Forelimb muscle (tissue), 1 donor: ENCODE measurements at regions not wholly inside any gene's neighbourhood (a gene's known extent, or its start where the extent isn't known, plus 50 kb on each side); places are given as distances from the start of the nearest gene placed in this dataset.

Source experiments
- DNase-seq: peaks from one replicate; pipeline ENCODE4 v3.0.0-alpha.2; 2013; ENCODE audit warnings: low read depth

GRCh38 chr5:167528651-167529050 lies 762.8 kb upstream of the WWC1 start:
- DNase-seq, result no peak

DNA sequence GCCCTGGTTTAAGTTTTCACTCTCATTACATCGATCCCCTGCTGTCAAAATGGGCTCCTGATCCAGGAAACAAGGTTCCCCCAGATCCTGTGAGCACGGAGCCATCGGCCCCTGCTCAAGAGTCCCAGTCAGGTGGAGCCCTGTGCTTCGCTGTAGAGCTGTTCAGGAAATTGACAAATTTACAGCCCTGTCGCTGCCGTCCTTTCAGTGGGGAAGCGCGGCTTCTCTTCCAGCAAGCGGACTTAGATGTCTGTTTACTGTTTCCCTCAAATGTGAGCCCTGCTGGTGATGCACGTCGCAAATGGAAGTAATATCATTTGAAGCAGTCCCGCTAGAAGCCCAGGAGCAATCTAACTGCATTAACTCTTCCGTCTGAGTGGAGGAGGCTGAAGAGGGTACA lies 760.9 kb upstream of the WWC1 start:
- no peak for DNase-seq

DNA sequence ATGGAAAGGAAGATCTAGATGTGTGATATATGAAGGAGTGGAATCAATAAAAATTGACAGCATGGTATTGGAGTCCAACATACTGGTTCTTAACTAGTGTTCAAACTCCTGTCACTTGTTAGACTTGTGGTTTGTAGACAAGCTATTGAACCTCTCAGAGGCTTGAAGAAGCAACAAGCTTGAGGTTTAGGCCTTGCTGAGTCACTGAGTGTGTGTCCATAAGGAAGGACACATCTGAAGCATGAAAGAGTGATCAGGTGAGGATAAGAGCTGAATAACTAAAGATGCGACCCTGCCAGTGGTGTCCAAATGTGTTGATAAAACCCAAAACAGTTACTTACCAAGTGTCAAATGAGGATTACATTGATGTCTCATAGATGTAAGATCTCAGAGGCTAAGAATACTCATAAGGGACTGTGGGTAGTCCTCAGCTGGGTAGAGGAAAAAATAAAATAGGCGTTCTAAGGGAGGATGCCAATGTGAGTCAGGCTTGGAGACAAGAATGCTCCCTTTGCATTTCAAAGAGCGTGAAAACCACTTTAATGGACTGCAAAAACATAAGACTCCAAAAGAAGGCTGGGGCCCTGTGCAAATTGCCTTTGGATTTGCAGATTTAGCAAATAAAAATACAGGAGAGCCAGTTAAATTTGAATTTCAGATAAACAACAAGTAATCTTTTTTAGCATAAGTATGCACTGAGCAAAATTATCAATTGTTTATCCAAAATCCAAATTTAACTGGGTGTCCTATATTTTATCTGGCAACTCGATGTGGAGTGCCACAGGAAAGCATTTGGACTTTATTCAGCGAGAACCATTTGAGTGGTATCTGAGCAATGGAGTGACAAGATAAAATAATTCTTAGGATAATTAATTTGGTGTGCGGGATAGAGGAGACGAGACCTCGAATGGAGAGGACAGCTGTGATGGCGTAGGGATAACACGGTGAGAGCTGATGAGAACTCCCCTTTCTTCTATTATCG lies 757.3 kb upstream of the WWC1 start:
- no peak for DNase-seq

- no peak for DNase-seq
Observed at GRCh38 chr5:167539747-167540146, 751.7 kb upstream of the WWC1 start.

- no peak for DNase-seq
Observed at GRCh38 chr5:167546270-167546669, 745.2 kb upstream of the WWC1 start.

GRCh38 chr5:167552356-167552755 lies 739.1 kb upstream of the WWC1 start:
- no peak for DNase-seq

DNA sequence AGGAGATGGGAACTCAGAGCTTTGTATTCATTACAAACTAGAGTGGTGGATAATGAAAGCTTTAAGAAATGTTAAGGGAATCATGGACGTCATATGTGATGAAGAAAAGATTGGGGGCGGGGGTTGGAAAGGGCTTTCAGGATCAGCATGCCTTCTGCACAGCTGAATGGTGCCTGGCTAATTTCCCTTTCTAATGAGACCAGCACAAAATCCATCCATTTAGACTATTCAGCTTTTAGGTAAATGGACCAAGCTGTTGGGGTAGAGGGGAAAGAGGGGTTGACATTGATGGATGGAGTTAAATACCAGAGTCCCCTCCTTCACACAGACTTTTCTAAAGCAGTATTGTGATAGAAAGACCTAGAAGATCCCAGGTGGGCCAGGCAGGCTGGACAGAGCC lies 737.9 kb upstream of the WWC1 start:
- no peak for DNase-seq

DNA sequence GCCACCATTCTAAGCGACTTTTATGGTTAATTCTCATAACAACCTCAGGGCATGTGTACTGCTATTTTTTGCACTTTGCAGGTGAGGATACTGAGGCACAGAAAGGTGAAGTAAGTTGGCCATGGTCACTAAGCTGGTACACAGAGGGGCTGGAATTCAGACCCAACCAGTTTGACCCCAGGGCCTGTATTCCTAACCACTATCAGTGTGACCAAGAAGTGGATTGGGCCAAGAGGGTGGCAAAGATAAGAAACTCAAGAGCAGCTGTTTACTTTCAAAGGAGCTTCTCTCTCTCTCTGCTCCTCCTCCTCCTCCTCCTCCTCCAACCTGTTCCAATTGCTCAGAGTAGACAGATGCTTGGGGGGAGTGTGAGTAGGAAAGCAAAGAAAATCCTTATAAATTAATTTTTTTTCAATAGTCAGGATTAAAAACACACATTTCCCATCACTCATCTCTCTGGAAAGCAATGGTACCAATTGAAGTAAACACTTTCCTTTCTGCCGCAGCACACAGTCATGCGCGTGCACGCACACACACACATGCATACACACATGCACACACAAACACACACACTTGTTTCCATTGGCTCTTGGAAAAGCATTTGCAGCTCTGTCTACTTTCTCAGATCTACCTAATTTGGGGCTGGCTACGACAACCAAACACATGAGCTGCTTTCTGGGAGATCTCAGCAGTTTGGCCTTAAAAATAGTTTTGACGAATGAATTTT lies 736.7 kb upstream of the WWC1 start:
- no peak for DNase-seq

- no peak for DNase-seq
Observed at GRCh38 chr5:167555565-167556166, 735.8 kb upstream of the WWC1 start.

DNA sequence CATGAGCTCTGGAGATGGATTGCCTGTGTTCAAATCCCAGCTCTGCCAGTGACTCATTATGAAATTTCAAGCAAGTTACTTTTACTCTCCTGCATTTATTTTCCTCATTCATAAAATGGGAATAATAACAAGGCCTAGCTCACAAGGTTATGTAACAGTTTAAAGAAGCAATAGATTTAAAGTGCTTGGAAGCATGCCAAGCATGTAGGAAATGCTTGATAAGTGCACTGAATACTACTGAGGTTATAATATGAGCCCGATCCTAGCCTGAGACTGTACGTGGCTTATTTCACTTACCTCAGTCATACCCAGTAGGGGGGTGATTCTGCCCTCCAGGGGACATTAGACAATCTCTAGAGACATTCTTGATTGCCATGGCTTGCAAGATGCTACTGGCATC lies 734.1 kb upstream of the WWC1 start:
- no peak for DNase-seq

DNA sequence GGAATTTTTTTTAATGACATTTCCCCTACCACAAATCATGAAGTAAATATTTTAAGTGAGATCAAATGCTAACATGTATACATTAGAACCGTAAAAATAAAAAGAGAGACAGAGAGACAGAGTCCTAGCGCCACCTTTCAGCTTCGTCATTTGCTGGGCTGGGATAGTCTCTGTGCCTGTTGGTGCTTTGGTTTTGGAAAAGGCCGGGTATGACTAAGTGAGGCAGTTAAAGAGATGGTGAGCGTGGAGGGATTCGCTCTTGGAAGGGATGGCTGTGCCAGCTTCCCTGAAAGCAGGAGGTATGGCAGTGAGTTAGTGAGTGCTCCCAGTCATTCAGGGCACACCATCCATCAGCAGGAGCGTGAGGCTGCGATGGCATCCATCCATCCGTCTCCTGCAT lies 729.6 kb upstream of the WWC1 start:
- no peak for DNase-seq

- DNase-seq, result no peak
Observed at GRCh38 chr5:167564275-167564674, 727.2 kb upstream of the WWC1 start.

DNA sequence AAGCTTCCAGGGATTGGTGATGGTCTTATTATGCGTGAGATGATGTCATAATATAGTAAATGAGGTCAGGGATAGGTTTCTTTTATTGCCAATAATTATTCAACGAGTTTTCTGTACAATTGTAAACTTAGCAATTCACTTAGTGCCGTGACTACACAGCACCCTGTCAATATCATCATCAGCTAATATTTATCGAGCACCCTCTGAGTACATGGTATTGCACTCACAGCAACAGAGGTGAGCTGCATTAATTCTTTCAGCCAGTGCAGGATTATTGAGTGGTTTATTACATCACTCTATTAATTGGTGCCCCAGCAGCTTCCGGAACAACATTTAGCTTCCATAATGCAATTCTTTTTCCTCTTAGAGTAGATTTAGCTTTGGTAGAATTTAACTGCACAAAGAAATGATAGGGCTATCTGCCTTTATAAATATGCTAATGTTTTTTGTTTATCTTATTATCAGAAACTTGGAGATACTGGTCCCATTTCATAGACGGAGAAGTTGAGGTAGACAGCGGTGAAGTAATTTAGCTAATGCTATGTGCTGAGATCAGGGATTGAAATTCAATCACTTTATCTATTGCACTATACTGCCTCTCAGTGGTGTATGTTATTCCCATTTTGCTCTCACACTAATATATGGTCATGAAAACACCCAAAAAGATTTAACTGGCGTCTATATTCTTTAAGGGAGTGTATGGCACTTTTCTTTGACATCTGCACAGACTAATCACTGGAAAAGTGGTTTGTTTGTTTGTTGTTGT lies 726.1 kb upstream of the WWC1 start:
- no peak for DNase-seq

DNA sequence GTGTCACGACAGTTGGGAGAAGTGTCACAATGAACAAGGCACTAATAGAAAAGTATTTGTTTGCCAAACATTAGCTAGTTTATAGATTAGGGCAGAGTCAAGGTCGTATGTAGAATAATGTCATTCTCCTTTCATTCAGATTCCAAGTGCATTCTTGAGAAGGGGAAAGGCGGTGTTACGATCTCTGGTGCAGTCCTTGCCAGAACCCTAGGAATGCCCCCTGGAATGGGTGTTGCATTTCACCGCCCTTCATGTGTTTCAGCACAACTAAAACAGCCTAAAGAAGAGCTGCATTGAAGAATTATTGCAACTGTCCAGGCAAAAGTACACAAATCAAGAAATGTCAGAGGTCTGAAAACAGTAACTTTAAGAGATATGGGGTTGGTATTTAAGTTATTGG lies 721.0 kb upstream of the WWC1 start:
- DNase-seq, result no peak

DNA sequence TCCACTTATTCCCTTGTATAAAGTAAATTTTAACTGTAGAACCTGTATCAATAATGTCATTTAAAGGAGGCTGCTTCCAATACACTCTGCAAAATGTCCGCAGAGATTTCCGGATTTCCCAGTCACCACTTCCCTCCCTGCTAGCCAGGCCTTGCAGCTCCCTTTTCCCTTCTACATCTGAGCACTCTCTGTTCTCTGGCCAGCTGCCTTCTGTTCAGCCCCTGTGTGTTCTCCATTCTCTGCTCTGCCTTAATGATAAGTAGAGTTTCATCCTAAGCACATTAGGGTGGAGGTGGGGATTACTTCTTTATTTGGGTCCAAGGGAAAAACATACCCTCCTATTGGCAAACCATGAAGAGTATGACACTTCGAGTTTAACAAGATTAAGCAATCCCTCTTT lies 719.6 kb upstream of the WWC1 start:
- no peak for DNase-seq

- DNase-seq, result no peak
Observed at GRCh38 chr5:167573370-167574127, 717.9 kb upstream of the WWC1 start.

GRCh38 chr5:167574464-167574863 lies 717.0 kb upstream of the WWC1 start:
- DNase-seq, result no peak

GRCh38 chr5:167575330-167575729 lies 716.1 kb upstream of the WWC1 start:
- DNase-seq, result no peak

DNA sequence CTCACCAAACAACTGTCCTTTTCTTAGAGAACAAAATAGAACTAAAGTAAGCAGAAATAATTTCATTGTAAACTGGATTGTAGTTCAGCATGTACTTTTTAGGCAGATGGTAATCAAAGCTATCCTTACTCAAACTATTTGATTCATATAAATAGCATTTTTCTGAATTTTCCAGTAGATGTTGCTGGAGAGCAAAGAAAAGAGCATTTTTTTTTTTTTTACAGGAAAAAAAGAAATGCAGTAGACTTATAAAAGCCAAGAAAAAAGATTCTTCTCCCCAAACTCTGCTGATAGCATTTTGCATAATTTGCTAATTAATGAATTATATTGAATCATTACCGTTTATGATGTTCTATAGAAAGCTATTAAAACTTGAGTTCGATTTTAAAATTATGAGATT lies 715.3 kb upstream of the WWC1 start:
- DNase-seq, result no peak

DNA sequence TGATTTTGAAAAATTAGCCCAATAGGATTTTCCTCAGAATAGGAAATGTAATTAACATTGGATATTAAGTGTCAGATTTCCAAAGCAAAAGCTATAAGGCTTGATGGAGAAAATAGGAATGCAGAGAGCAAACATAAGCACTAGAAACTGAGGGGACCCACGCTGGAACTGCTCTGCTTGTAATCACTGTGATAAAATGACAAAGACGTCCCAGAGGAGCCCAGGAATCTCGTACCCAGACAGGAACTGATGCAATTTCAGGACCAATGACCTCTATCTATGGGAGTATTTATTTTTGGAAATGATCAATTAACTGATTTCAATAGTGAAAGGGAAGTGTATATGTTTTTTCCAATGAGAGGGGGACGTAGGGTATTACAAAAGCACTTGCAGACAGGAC lies 714.5 kb upstream of the WWC1 start:
- no peak for DNase-seq

GRCh38 chr5:167577616-167578015 lies 713.8 kb upstream of the WWC1 start:
- DNase-seq, result no peak
